ENCODE measurements at regions not wholly inside any gene's neighbourhood (a gene's known extent, or its start where the extent isn't known, plus 50 kb on each side); places are given as distances from the start of the nearest gene placed in this dataset.
"Not testable (repeated sequence)": the region's sequence is repeated elsewhere in the genome, so short reads cannot be mapped to it uniquely, and the experiment has no call there.

DNA sequence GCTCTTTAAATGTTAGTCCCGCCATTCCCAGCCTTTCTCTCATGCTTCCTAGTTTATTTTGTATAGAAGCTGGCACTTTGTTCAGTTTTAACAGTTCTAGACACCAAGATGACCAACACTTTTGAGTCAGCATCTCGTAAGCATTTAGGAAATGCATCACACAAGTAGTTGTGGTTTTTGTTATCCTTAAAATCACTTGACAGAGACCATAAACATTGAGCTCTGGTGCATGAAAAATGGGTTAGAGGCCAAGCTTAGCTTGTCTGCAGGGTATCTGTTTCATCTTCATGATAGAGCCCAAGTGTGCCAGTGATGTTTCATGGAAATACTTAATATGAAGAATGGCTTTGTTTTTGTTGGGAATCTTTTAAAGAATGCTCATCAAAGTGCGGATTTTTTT, 159.7 kb downstream of the DISP1 start:
- no peak overlapping the region for H3K27ac ChIP-seq
- DNase-seq (ENCODE audit: low spot score) = no peak
- H3K4me3 ChIP-seq = no peak overlapping the region
- TF ChIP-seq, protein P1, sequence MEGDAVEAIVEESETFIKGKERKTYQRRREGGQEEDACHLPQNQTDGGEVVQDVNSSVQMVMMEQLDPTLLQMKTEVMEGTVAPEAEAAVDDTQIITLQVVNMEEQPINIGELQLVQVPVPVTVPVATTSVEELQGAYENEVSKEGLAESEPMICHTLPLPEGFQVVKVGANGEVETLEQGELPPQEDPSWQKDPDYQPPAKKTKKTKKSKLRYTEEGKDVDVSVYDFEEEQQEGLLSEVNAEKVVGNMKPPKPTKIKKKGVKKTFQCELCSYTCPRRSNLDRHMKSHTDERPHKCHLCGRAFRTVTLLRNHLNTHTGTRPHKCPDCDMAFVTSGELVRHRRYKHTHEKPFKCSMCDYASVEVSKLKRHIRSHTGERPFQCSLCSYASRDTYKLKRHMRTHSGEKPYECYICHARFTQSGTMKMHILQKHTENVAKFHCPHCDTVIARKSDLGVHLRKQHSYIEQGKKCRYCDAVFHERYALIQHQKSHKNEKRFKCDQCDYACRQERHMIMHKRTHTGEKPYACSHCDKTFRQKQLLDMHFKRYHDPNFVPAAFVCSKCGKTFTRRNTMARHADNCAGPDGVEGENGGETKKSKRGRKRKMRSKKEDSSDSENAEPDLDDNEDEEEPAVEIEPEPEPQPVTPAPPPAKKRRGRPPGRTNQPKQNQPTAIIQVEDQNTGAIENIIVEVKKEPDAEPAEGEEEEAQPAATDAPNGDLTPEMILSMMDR (IDR thresholded peaks at IDR 0.05) = no peak

DNA sequence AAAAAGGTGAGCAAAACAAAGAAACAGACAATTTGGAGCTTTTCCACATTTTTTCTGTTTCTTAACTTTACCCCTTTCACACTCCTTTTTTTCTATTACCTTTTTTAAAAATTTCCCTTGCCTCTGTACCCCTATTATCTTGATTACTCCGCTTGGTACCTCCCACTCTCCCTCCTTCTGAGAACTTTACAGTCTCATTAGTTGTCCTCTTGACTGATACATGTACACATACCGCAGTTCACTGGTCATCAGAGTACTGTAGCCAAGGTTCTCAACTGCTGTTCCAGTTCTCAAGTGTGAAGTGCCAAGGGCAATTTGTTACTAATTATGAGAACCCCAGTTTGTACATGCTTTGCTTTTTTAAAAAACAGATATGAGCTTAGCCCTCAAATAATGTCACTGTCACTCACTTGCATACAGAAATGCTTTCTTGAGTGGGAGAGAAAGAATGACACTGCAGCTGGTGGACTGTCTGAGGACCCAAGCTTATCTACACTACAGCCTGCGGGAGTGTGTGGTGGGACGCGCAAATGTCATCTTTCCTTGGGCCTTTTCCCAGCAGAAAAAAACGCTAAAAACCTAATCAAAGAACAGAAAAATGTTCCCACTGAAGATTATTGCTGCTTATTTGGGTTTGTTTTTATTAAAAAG, 160.8 kb downstream of the DISP1 start:
- Histone ChIP-seq H3K4me3 (no peak overlapping the region), H3K27ac (no peak overlapping the region)
- no peak for DNase-seq (ENCODE audit: low spot score)
- TF ChIP-seq, protein P1 (IDR thresholded peaks at IDR 0.05) = no peak

DNA sequence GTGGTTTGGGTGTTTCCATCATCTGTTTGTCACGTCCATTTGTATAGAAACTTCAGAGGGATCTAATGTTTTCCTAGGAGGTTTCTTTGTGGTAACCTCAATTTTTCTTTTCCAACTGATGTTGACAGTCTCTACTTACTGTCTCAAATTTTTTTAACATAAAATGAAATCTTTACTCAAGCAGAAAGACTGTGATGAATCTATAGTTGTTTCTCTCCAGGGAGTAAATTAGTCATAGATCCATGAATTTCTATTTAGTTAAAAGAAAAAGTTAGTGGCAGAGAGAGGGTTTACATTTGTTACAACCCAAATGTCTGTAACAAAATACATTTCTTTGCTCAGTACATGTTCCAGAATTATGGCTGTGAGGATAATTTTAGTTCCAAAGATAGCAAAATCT, 161.6 kb downstream of the DISP1 start:
- no peak overlapping the region for H3K27ac ChIP-seq
- TF ChIP-seq, protein P1 (IDR thresholded peaks at IDR 0.05) = no peak
- no peak for DNase-seq (ENCODE audit: low spot score)

DNA sequence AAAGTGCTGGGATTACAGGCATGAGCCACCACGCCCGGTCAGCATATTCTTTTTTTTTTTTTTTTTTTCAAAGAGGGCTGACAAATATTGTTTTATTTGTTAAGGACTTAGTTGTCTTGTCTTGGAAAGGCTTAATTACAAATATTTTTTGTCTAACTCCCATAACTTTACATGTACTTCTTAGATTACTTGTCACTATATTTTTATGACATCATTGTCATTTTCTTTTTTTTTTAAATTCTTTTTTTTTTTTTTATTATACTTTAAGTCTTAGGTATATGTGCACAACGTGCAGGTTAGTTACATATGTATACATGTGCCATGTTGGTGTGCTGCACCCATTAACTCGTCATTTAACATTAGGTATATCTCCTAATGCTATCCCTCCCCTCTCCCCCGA, 162.5 kb downstream of the DISP1 start:
- not testable (repeated sequence) for DNase-seq (ENCODE audit: low spot score); H3K4me3 ChIP-seq; H3K27ac ChIP-seq

More for the DNA sequence above, 161.6 kb downstream of the DISP1 start:
- no peak overlapping the region for H3K4me3 ChIP-seq

DNA sequence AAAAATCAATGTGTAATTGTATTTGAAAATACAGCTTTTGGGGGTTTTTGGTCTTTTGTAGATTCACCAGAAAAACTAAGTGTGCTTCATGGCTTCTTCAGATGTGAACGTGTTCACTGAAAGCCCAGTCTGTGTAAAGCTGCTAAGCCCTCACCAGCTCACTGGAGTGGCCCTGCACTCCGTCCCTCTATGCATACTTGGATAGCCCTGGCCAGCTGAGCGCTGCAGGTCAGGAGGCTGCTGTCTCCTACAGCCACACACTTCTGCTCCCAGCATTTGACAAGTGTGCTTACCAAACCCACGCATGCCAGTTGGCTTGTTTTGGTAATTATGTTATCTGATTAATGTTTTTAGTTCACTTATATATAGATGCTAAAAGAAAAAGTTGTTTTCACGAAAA, 163.5 kb downstream of the TLR5 start:
- no peak overlapping the region for H3K4me3 ChIP-seq
- TF ChIP-seq, protein P1 (IDR thresholded peaks at IDR 0.05) = no peak
- H3K27ac ChIP-seq = no peak overlapping the region
- DNase-seq (ENCODE audit: low spot score) = no peak

DNA sequence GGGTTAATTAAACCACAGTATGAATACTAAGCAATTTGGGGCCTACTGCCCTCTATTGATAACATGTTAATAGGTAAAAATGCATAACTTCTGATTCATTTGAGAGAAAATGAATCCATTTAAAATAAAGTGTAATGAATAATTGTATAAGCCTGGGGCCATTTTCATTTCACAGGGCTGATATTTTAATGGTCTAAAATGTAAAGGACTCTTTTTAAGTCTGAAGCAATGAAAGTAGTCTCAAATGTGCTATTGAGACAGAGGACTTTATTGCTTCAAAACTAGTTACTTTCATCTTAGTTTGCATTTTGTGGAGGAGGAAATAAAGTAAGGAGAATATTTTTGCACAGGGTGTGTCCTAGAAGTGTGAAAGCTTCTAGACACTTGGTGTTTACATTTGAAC, 155.4 kb downstream of the TLR5 start:
- TF ChIP-seq, protein P1 (IDR thresholded peaks at IDR 0.05) = no peak
- Histone ChIP-seq H3K27ac (no peak overlapping the region), H3K4me3 (no peak overlapping the region)
- no peak for DNase-seq (ENCODE audit: low spot score)

DNA sequence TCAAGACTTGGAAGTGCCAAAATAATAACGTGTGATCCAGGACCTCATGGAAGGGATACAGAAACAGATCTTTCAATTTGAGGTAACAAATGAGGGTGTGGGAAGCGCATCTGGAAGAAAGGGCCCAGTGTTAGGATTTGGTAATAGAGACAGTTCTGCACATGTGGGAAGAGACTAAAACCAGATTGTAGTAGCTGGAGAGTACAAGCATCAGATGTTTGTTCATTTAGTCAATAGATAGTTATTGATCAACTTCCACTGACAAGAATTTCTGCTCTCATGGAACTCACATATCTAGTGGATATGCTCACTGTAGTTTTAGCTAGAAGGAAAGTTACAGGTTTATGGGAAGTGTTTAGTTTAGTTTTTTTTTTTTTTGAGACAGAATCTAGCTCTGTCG, 153.6 kb downstream of the TLR5 start:
- Histone ChIP-seq H3K4me3 (no peak overlapping the region), H3K27ac (no peak overlapping the region)
- DNase-seq (ENCODE audit: low spot score) = no peak
- TF ChIP-seq, protein P1 (IDR thresholded peaks at IDR 0.05) = no peak
